BJ (cell line): ENCODE measurements at regions not wholly inside any gene's neighbourhood (a gene's known extent, or its start where the extent isn't known, plus 50 kb on each side); places are given as distances from the start of the nearest gene placed in this dataset.

ENCODE experiments used
- CTCF ChIA-PET: fragments of 350-600 bp; formaldehyde crosslinking; extraction: SDS; loops from one replicate; lab custom pipeline; 2021; ENCODE audit warnings: antibody characterized with exemption, inconsistent platforms; lab: Yijun Ruan, JAX
- POLR2A ChIA-PET: fragments of 300-600 bp; sonication (Branson Sonifier 250); formaldehyde crosslinking; extraction: SDS; loops from one replicate; lab custom pipeline; 2021; ENCODE audit warnings: antibody characterized with exemption; lab: Charles Lee
- DNase-seq: peaks from one replicate; pipeline ENCODE4 v3.0.0-alpha.2; 2011; ENCODE audit warnings: low read depth
- H3K27me3 ChIP-seq: 2 replicates; pipeline ENCODE4 v1.6.0; 2011; ENCODE audit warnings: low read length; ENCODE audit not compliant: control insufficient read depth, insufficient read depth
- H3K36me3 ChIP-seq: 2 replicates; pipeline ENCODE4 v1.5.1; 2011; ENCODE audit warnings: low read length; ENCODE audit not compliant: control insufficient read depth, insufficient read depth
- H3K4me3 ChIP-seq: 2 replicates; pipeline ENCODE4 v1.5.1; 2011; ENCODE audit warnings: low read depth, mild to moderate bottlenecking, control low read depth, low read length
- TF ChIP-seq, protein P1 (sequence below): IDR thresholded peaks from 2 replicates; pipeline ENCODE4 v1.5.1; 2011; ENCODE audit warnings: low read depth, mild to moderate bottlenecking, control low read depth, inconsistent platforms, low read length, moderate library complexity; ENCODE audit not compliant: insufficient read depth

GRCh38 chr11:115670538-115671205, 166.5 kb upstream of the CADM1 start:
- TF ChIP-seq, protein P1, sequence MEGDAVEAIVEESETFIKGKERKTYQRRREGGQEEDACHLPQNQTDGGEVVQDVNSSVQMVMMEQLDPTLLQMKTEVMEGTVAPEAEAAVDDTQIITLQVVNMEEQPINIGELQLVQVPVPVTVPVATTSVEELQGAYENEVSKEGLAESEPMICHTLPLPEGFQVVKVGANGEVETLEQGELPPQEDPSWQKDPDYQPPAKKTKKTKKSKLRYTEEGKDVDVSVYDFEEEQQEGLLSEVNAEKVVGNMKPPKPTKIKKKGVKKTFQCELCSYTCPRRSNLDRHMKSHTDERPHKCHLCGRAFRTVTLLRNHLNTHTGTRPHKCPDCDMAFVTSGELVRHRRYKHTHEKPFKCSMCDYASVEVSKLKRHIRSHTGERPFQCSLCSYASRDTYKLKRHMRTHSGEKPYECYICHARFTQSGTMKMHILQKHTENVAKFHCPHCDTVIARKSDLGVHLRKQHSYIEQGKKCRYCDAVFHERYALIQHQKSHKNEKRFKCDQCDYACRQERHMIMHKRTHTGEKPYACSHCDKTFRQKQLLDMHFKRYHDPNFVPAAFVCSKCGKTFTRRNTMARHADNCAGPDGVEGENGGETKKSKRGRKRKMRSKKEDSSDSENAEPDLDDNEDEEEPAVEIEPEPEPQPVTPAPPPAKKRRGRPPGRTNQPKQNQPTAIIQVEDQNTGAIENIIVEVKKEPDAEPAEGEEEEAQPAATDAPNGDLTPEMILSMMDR = no peak
- no peaks in the 10 kb centered on the region for H3K36me3 ChIP-seq
- H3K4me3 ChIP-seq = no peak overlapping the region
- ChIA-PET CTCF (interaction anchor here (1.0 kb wide), 1 partner anchor 11 kb away, joined by 3 read pairs; no protein-coding TSS in a partner anchor), POLR2A (no interaction called here)
- DNase-seq = no peak
- H3K27me3 ChIP-seq = no peaks in the 10 kb centered on the region

DNA sequence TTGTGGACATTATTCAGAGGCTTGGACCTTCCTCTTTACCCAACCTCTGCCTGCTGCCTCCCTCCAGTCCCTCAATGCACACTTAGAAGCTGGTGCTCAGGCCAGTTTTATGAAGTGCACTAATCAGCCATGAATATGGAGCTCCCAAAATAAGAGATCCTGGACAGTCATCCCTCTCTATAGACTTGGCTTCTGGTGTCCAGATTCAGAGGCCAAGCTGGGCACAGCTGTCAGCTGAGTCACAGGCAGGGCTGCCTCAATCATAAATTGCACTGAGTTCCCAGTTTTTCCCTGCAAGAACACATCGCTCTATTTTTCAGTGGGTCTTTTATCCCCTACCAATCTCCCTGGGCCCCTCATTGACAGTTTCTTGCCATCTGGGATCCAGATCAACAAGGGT, 161.7 kb upstream of the CADM1 start:
- no peak for DNase-seq
- H3K27me3 ChIP-seq = no peaks in the 10 kb centered on the region
- CTCF ChIA-PET = interaction anchor here (0.9 to 1.4 kb wide), 2 partner anchors 11 to 39 kb away, joined by 3 read pairs; no protein-coding TSS in a partner anchor
- TF ChIP-seq, protein P1 = no peak
- POLR2A ChIA-PET = no interaction called here
- no peaks in the 10 kb centered on the region for H3K36me3 ChIP-seq
- no peak overlapping the region for H3K4me3 ChIP-seq

DNA sequence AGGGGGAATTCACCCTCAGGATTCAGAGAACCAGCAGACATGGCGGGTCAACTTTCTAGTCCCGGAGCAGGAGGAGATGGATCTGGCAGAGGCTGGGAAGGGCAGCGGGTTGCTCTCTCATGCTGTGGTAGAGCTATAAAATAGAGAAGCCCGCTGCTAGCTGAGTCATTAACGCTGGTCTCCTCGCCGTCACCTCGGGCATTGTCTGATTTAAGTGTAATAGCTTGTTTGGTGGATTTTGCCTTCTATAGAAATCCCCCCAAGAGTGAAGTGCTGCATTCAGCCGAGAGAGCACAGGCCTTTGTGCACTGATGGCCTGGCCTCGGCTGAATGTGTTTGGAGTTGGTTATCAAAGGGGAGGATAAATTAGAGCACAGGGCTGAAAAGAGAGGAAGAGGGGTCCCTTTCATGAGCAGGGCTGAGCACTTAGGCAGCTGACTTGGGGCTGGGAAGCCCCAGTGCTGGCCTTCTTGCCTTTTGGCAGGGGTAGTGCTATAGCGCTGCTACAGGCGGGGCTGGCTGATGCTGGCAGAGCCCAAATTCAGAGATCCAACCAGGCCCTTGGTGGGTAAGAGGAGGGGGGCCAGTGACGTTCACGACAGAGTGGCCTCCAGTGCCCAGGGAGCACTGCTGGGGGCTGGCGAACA, 161.1 kb upstream of the CADM1 start:
- TF ChIP-seq, protein P1 = no peak
- POLR2A ChIA-PET = no interaction called here
- CTCF ChIA-PET = interaction anchor here (0.9 kb wide), 1 partner anchor 39 kb away, joined by 3 read pairs; no protein-coding TSS in a partner anchor
- H3K27me3 ChIP-seq = no peaks in the 10 kb centered on the region
- DNase-seq = no peak
- H3K4me3 ChIP-seq = no peak overlapping the region
- no peaks in the 10 kb centered on the region for H3K36me3 ChIP-seq

DNA sequence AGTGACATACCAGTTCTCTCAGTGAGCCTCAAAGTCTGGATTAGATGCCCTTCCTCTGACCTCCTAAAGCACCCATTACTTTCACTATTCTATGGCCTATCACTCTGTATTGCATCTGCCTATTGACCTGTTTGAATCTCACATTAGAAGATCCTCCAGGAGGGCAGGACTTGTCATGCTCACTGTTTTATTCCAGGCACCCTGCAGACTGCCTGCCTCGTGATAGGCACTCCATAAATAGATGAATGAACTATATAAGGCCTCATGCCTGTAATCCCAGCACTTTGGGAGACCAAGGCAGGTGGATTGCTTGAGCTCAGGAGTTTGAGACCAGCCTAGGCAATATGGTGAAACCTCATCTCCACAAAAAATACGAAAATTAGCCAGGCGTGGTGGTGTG, 160.1 kb upstream of the CADM1 start:
- ChIA-PET CTCF (no interaction called here), POLR2A (no interaction called here)
- DNase-seq = no peak
- TF ChIP-seq, protein P1 = no peak
- Histone ChIP-seq H3K36me3 (no peaks in the 10 kb centered on the region), H3K4me3 (no peak overlapping the region), H3K27me3 (no peaks in the 10 kb centered on the region)

DNA sequence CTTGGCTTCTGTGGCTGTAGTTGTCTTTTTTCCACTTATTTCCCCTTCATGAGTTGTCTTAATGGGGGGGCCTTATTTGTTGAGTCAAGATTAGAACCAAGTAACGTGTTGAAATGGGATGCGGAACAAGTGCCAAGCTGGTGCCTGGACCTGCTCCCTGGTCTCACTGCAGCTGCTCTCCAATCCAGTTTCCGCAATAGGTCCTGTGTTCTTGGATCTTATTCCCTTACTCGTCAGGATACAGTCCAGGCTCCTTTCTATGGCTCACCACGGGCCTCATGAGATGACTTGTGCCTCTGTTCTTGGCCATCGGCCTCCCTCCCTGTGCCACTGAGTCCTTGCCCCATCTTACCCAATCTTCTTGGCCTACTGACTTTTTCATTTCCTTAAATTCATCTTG, 159.6 kb upstream of the CADM1 start:
- Histone ChIP-seq H3K27me3 (no peaks in the 10 kb centered on the region), H3K36me3 (no peaks in the 10 kb centered on the region), H3K4me3 (no peak overlapping the region)
- CTCF ChIA-PET = no interaction called here
- no peak for DNase-seq
- POLR2A ChIA-PET = no interaction called here
- TF ChIP-seq, protein P1 = no peak
